DND-41 (cell line): ENCODE measurements at regions not wholly inside any gene's neighbourhood (a gene's known extent, or its start where the extent isn't known, plus 50 kb on each side); places are given as distances from the start of the nearest gene placed in this dataset.

ENCODE experiments used
- ATAC-seq: fragments of 200-7000 bp; cut with Tn5 transposase; 3 replicates; pipeline ENCODE4 v1.9.1; 2021; ENCODE audit warnings: low read depth; ENCODE audit not compliant: insufficient read depth
- DNase-seq: peaks from one replicate; pipeline ENCODE4 v3.0.0-alpha.2; 2020
- H2AFZ ChIP-seq: 2 replicates; pipeline ENCODE4 v1.6.0; 2012; ENCODE audit warnings: low read depth, low read length
- H3K27ac ChIP-seq: 2 replicates; pipeline ENCODE4 v1.5.1; 2012; ENCODE audit warnings: low read length, inconsistent platforms
- H3K27me3 ChIP-seq: fragments of 200-600 bp; sonication (generic); 2 replicates; pipeline ENCODE4 v1.6.0; 2012; ENCODE audit warnings: low read length, mild to moderate bottlenecking, inconsistent platforms; ENCODE audit not compliant: insufficient read depth, poor library complexity
- H3K36me3 ChIP-seq: 2 replicates; pipeline ENCODE4 v1.5.1; 2012; ENCODE audit warnings: low read length, inconsistent platforms; ENCODE audit not compliant: insufficient read depth
- H3K4me1 ChIP-seq: 2 replicates; pipeline ENCODE4 v1.5.1; 2012; ENCODE audit warnings: mild to moderate bottlenecking, low read length; ENCODE audit not compliant: insufficient read depth
- H3K4me2 ChIP-seq: 2 replicates; pipeline ENCODE4 v1.6.0; 2012; ENCODE audit warnings: mild to moderate bottlenecking, moderate library complexity, low read length, inconsistent platforms; ENCODE audit not compliant: insufficient read depth
- H3K4me3 ChIP-seq, 2 experiments: fragments of 200-600 bp in 1 of 2; shearing (Covaris generic) in 1 of 2; 2 replicates each; pipeline ENCODE4 v1.5.1; 2012 to 2016; ENCODE audit warnings: inconsistent platforms in 2 of 2, low read length in 2 of 2, mild to moderate bottlenecking in 2 of 2, low read depth in 1 of 2, moderate library complexity in 1 of 2
- H3K79me2 ChIP-seq: 2 replicates; pipeline ENCODE4 v1.6.0; 2012; ENCODE audit warnings: low read length, inconsistent platforms; ENCODE audit not compliant: insufficient read depth
- H3K9ac ChIP-seq: 2 replicates; pipeline ENCODE4 v1.6.0; 2012; ENCODE audit warnings: low read depth, mild to moderate bottlenecking, inconsistent platforms, low read length, moderate library complexity
- H3K9me3 ChIP-seq: 2 replicates; pipeline ENCODE4 v1.5.1; 2012; ENCODE audit warnings: low read length, moderate library complexity, mild to moderate bottlenecking, inconsistent platforms; ENCODE audit not compliant: insufficient read depth, severe bottlenecking
- H4K20me1 ChIP-seq: 2 replicates; pipeline ENCODE4 v1.6.0; 2012; ENCODE audit warnings: low read length; ENCODE audit not compliant: insufficient read depth
- CTCF ChIP-seq: IDR thresholded peaks from 2 replicates; pipeline ENCODE4 v1.5.1; 2012; ENCODE audit warnings: borderline replicate concordance, low read length, moderate library complexity, mild to moderate bottlenecking; ENCODE audit not compliant: poor library complexity, severe bottlenecking; ENCODE audit errors: extremely low read depth
- EZH2 ChIP-seq: IDR thresholded peaks from 3 replicates; pipeline ENCODE4 v1.6.1; 2012; ENCODE audit warnings: borderline replicate concordance, low read depth, mild to moderate bottlenecking, moderate library complexity, low read length, inconsistent platforms; ENCODE audit not compliant: severe bottlenecking

DNA sequence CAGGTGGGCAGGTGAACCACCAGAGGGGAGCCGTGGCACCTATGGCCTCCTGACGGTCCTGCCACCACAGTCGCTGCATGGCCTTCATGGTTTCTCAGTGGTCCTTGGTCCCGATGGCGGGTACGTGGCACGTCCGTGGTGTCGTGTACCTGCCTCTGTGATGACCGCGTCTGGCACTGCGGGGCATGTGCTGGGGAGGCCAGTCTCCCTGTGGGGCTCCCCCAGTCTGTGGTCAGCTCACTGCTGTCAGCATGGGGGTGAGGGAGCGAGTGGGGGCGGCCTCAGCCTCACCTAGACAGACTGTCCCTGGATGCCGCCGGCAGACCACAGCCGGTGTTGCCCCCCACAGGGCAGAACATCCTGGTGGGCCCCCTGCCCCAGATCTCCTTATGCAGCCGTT is 267.2 kb downstream of the SEC23A start:
- ATAC-seq (no peak), DNase-seq (no peak)
- H3K27ac ChIP-seq: no peak overlapping the region
- no peaks in the 10 kb centered on the region for H4K20me1 ChIP-seq
- H3K4me2 ChIP-seq: no peak overlapping the region
- H3K36me3 ChIP-seq: no peaks in the 10 kb centered on the region
- H3K27me3 ChIP-seq: no peaks in the 10 kb centered on the region
- H3K9ac ChIP-seq: no peak overlapping the region
- no peaks in the 10 kb centered on the region for H3K79me2 ChIP-seq
- TF ChIP-seq CTCF (no peak), EZH2 (no peak)
- H3K9me3 ChIP-seq: no peaks in the 10 kb centered on the region
- H3K4me1 ChIP-seq: no peaks in the 10 kb centered on the region
- H2AFZ ChIP-seq: no peak overlapping the region
- H3K4me3 ChIP-seq: no peak overlapping the region

DNA sequence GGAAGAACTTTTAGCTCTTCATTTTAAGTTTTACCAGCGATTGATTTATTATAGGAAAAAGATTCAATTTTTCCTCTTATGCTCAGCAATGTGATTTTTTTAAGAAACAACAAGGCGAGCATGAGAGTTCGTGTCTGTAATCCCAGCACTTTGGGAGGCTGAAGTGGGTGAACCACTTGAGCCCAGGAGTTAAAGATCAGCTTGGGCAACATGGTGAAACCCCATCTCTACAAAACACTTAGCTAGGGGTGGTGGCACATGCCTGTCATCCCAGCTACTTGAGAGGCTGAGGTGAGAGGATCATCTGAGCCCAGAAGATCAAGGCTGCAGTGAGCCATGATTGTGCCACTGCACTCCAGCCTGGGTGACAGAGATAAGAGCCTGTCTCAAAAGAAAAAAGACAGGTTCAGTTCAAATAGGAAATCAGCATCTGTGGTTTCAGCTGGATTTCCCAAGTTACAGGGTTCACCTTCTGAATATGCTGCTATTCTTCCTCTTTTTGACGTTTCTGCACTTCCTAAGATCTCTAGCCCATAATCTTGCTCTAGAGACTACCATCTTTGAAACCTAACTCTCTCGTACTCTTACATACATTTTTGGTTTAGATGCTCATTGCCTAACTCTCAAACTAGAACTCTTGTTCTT is 274.7 kb downstream of the SEC23A start:
- Histone ChIP-seq H3K4me3 (no peak overlapping the region), H3K4me2 (no peak overlapping the region), H2AFZ (no peak overlapping the region), H3K27me3 (peaks cover 3% of the 10 kb centered on the region), H3K27ac (no peak overlapping the region), H3K9me3 (no peaks in the 10 kb centered on the region), H3K4me1 (no peaks in the 10 kb centered on the region), H4K20me1 (no peaks in the 10 kb centered on the region), H3K9ac (no peak overlapping the region), H3K36me3 (no peaks in the 10 kb centered on the region), H3K79me2 (no peaks in the 10 kb centered on the region)
- no peak for TF ChIP-seq EZH2
- no peak for TF ChIP-seq CTCF
- ATAC-seq (no peak), DNase-seq (no peak)

- ATAC-seq: no peak
- Histone ChIP-seq H3K27ac (no peak overlapping the region), H3K4me1 (no peaks in the 10 kb centered on the region), H3K9ac (no peak overlapping the region), H3K4me3 (no peak overlapping the region), H3K9me3 (no peaks in the 10 kb centered on the region), H4K20me1 (no peaks in the 10 kb centered on the region), H3K79me2 (no peaks in the 10 kb centered on the region), H3K4me2 (no peak overlapping the region), H3K36me3 (no peaks in the 10 kb centered on the region), H2AFZ (no peak overlapping the region), H3K27me3 (no peaks in the 10 kb centered on the region)
- TF ChIP-seq EZH2 (no peak), CTCF (no peak)
- no peak for DNase-seq
These were observed 278.3 kb downstream of the SEC23A start for GRCh38 chr14:38824706-38825105.
